Caki2 (cell line): ENCODE measurements at regions not wholly inside any gene's neighbourhood (a gene's known extent, or its start where the extent isn't known, plus 50 kb on each side); places are given as distances from the start of the nearest gene placed in this dataset.
"Not testable (repeated sequence)": the region's sequence is repeated elsewhere in the genome, so short reads cannot be mapped to it uniquely, and the experiment has no call there.

Experiments
- DNase-seq: peaks from one replicate; pipeline ENCODE4 v3.0.0-alpha.2; 2015; ENCODE audit warnings: low read depth
- in situ Hi-C: cut with HindIII; loops from 2 replicates; pipeline ENCODE4 v1.10.0; 2016; ENCODE audit warnings: low sequenced_read_pairs, low pct_unique_long_range_greater_than_20kb, mixed read lengths

DNA sequence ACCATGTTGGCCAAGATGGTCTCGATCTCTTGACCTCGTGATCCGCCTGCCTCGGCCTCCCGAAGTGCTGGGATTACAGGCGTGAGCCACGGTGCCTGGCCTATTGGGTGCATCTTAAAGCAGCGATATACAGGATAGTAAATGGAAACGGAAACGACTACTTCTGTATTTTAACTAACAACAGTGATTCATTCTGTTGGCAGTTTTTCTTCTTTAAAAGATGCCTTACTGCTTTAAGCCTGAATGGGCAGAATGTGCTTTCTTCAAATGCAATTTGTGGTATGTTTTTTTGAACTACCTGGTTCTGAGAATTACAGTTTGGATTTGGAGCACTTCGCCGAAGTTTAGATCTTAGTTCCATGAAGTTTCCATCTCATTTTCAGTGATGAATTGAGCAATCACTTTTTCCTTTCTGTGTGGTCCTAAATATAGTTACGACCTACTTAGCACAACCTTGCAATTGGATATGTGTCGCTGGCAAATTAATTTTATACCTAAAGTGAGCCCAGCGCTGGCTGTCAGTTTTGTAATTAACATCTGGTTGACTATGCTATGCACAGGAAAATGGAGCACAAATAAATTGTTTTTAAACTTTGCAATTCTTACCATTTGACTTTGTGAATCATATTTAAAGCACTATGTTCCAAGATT lies 53.6 kb upstream of the EIF5 start:
- DNase-seq, result no peak
- in situ Hi-C loops, result no loop called here

DNA sequence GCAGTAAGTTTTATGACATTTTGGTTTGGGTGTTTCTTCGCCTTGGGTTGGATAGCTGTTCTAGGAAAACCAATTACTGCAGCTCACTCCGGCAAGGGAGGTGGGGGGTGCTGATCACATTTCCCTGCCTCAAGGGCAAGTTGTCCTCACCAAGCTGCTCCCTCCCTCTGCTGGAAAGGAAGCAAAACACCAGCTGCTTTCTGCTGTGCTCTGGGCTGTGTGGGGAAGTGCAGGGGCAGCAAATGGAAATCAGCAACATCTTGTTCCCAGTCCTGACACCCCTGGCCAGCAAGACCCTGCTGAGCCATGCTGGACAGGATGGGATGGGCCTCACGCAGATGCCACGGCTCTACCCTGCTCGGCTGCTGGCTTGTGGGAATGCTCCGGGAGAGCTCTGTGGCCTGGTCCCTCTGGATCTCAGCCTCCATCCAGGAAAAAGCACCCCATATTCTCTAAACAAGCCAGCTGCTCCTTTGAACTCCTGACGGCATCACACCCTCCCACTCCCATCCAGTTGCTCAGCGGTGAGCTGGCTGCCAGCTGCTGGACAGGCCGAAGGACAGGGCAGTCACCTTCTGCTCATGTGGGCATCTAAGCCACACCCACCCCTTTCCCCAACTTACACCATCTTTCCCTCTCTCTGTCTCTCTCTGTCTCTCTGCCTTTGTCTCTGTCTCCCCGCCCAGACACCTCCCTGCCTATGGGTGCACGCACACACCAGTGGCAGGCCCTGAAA lies 52.4 kb upstream of the EIF5 start:
- in situ Hi-C loops, result no loop called here
- DNase-seq, result peak; percentile 21

DNA sequence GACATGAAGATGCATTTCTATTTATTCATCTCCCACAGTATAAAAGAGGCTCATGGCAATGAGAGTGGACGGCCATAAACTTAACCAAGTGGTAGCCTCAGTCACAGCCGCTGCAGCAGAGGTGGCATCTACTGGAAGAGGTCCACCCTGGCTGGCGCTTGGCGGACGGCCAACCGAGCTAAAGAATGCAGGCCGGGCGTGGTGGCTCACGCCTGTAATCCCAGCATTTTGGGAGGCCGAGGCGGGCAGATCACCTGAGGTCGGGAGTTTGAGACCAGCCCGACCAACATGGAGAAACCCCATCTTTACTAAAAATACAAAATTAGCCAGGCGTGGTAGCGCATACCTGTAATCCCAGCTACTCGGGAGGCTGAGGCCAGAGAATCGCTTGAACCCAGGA lies 51.7 kb upstream of the EIF5 start:
- in situ Hi-C loops, DNase-seq: not testable (repeated sequence)

DNA sequence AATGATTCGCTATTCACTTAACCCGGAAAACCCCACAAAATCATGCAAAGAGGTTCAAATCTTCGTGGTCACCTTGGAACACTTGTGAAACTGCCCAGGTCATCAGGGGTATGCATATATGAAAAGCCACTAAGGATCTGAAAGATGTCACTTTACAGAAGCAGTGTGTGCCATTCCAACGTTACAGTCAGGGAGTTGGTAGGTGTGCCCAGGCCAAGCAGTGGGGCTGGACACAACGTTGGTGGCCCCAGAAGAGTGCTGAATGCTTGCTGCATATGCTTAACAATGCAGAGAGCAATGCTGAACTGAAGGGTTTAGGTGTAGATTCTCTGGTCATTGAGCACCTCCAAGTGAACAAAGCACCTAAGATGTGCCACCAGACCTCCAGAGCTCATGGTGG lies 51.1 kb upstream of the EIF5 start:
- DNase-seq, result no peak
- in situ Hi-C loops, result no loop called here

DNA sequence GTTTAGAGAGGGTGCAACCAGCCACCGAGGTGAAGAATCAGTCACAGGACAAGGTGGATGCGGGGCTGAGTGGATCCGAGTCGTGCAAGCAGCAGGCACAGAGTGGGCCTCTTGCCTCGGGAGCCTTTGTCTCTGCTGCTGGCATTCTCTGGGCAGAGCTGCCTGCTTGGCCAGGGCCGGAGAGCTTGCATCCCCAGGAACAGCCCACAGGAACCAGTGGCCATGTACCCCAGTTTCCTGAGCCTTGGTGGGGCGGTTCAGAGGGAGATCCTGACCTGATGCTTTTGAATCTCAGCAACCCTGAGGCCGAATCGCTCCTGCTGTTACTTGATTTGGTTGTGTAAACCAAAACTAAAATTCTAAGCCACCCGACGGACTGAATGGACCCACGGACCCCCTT lies 50.1 kb upstream of the EIF5 start:
- in situ Hi-C loops, result no loop called here
- no peak for DNase-seq
